Immature natural killer cell (primary cell): ENCODE measurements at regions not wholly inside any gene's neighbourhood (a gene's known extent, or its start where the extent isn't known, plus 50 kb on each side); places are given as distances from the start of the nearest gene placed in this dataset.

Experiments used
- DNase-seq, 3 donors: peaks; one replicate each; pipeline ENCODE4 v3.0.0; 2022; ENCODE audit warnings: mixed read lengths in 1 of 3
- H3K27ac Mint-ChIP-seq, 6 donors: one replicate each; pipeline ENCODE4 v1.8.0; 2020; ENCODE audit warnings: mixed read lengths in 6 of 6, mild to moderate bottlenecking in 5 of 6, inconsistent platforms in 4 of 6, moderate library complexity in 3 of 6
- H3K27me3 Mint-ChIP-seq, 3 donors: one replicate each; pipeline ENCODE4 v1.8.0; 2020 to 2021; ENCODE audit warnings: low read depth in 3 of 3, mild to moderate bottlenecking in 3 of 3, mixed read lengths in 3 of 3, moderate library complexity in 3 of 3, inconsistent platforms in 1 of 3
- H3K36me3 Mint-ChIP-seq, 3 donors: one replicate each; pipeline ENCODE4 v1.8.0; 2020; ENCODE audit warnings: mixed read lengths in 3 of 3, inconsistent platforms in 2 of 3, mild to moderate bottlenecking in 2 of 3
- H3K4me1 Mint-ChIP-seq, 2 donors: one replicate each; pipeline ENCODE4 v1.8.0; 2020; ENCODE audit warnings: inconsistent platforms in 2 of 2, mild to moderate bottlenecking in 2 of 2, mixed read lengths in 2 of 2, moderate library complexity in 1 of 2
- H3K4me3 Mint-ChIP-seq, 5 donors: one replicate each; pipeline ENCODE4 v1.8.0; 2020; ENCODE audit warnings: mild to moderate bottlenecking in 5 of 5, mixed read lengths in 5 of 5, inconsistent platforms in 3 of 5, moderate library complexity in 3 of 5
- H3K9me3 Mint-ChIP-seq, 6 donors: one replicate each; pipeline ENCODE4 v1.8.0; 2020; ENCODE audit warnings: mild to moderate bottlenecking in 6 of 6, mixed read lengths in 6 of 6, inconsistent platforms in 4 of 6, moderate library complexity in 3 of 6

DNA sequence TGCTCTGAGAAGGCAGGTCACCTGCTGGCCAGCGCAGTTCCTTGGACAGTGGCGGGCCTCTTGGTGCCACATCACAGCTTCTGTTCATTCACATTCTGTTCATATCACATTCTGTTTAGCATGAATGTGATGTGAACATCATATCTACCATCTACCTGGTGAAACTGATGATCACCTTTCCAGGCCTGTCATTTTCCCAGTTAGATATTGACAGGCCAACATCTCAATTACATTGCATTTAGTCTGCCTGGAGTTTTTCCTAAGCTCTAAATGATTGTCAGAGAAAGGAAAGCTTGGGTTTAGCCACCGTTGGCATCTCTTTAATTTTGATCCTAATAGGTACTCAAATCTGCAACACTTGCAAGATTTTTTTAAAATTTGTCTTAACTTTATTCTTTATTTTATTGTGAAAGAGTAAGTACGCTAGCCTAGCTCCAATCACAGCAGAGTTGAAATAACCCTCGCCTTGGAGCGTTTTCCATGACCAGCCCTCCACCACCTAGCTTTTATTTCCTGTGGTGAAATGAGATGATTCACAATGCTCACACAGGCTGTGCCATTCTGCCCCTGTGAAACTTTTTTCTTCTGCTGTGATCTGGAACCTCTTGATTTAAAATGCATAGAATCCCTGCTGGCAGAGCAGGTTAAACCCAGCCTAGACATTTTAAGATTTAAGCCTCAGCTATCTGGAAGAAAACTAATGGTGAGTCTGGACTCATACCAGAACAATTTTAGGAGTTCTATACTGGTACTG is 225.0 kb downstream of the ESM1 start:
- Mint-ChIP-seq H3K4me3 (peak overlapping the region in 1 of 5 donors; percentile 43), H3K9me3 (no peaks in the 10 kb centered on the region), H3K27ac (no peak overlapping the region), H3K4me1 (peaks cover 26 to 40% of the 10 kb centered on the region in 2 donors), H3K36me3 (peaks cover 0 to 4% (median 0%) of the 10 kb centered on the region in 3 donors), H3K27me3 (peaks cover 2 to 4% (median 3%) of the 10 kb centered on the region in 3 donors)
- peak in 1 of 3 donors; percentile 18 for DNase-seq

GRCh38 chr5:54758038-54758437 is 227.4 kb downstream of the ESM1 start:
- Mint-ChIP-seq H3K4me3 (no peak overlapping the region), H3K4me1 (peaks cover 26 to 55% of the 10 kb centered on the region in 2 donors), H3K9me3 (no peaks in the 10 kb centered on the region)

GRCh38 chr5:54757541-54757940 is 227.9 kb downstream of the ESM1 start:
- no peak overlapping the region for H3K4me3 Mint-ChIP-seq
- peaks cover 2% of the 10 kb centered on the region in 3 donors for H3K27me3 Mint-ChIP-seq
- H3K4me1 Mint-ChIP-seq, result peaks cover 26 to 60% of the 10 kb centered on the region in 2 donors
- H3K9me3 Mint-ChIP-seq, result no peaks in the 10 kb centered on the region
- H3K27ac Mint-ChIP-seq, result no peak overlapping the region
- peaks cover 0 to 4% (median 0%) of the 10 kb centered on the region in 3 donors for H3K36me3 Mint-ChIP-seq
- no peak for DNase-seq

More at GRCh38 chr5:54758038-54758437, 227.4 kb downstream of the ESM1 start:
- Mint-ChIP-seq H3K27me3 (peaks cover 2% of the 10 kb centered on the region in 3 donors), H3K36me3 (peaks cover 0 to 4% (median 0%) of the 10 kb centered on the region in 3 donors), H3K27ac (no peak overlapping the region)
- no peak for DNase-seq

- Mint-ChIP-seq H3K36me3 (peaks cover 0 to 4% (median 0%) of the 10 kb centered on the region in 3 donors), H3K4me3 (no peak overlapping the region), H3K27me3 (peaks cover 2% of the 10 kb centered on the region in 3 donors), H3K9me3 (no peaks in the 10 kb centered on the region), H3K4me1 (peaks cover 26 to 61% of the 10 kb centered on the region in 2 donors), H3K27ac (no peak overlapping the region)
- no peak for DNase-seq
These were observed 228.5 kb downstream of the ESM1 start for GRCh38 chr5:54756796-54757402.

DNA sequence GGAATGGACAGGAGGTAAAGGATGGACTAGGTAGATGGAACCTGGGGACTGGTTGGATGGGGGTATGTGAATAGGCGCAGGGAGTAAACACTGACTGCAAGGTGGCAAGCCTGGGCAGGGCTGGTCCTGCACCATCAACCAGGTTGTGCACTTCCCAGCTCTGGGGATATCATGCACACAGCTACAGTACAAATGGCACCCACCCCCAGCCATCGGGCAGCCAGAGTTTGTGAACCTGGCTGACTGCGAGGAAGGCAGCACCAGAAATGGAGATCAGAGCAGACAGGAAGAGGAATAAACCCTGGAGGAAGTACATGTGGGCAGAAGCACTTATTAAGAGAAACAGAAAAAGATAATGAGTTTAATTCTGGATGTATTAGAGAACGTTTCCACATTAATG is 229.1 kb downstream of the ESM1 start:
- peak overlapping the region in 3 of 5 donors; percentile 4 to 56 (median 47) for H3K4me3 Mint-ChIP-seq
- H3K4me1 Mint-ChIP-seq, result peaks cover 27 to 64% of the 10 kb centered on the region in 2 donors
- H3K36me3 Mint-ChIP-seq, result peaks cover 0 to 4% (median 2%) of the 10 kb centered on the region in 3 donors
- no peak for DNase-seq
- peak overlapping the region in 2 of 6 donors; percentile 12 to 60 for H3K27ac Mint-ChIP-seq
- peaks cover 2% of the 10 kb centered on the region in 3 donors for H3K27me3 Mint-ChIP-seq
- peaks cover 0 to 2% (median 0%) of the 10 kb centered on the region in 6 donors for H3K9me3 Mint-ChIP-seq

GRCh38 chr5:54754878-54755277 is 230.5 kb downstream of the ESM1 start:
- Mint-ChIP-seq H3K9me3 (peaks cover 0 to 7% (median 0%) of the 10 kb centered on the region in 6 donors), H3K27ac (no peak overlapping the region), H3K27me3 (peaks cover 2 to 5% (median 2%) of the 10 kb centered on the region in 3 donors), H3K4me1 (peaks cover 19 to 55% of the 10 kb centered on the region in 2 donors), H3K4me3 (no peak overlapping the region), H3K36me3 (peaks cover 0 to 7% (median 5%) of the 10 kb centered on the region in 3 donors)
- DNase-seq, result no peak

GRCh38 chr5:54754420-54754819 is 231.0 kb downstream of the ESM1 start:
- H3K4me3 Mint-ChIP-seq, result no peak overlapping the region
- H3K9me3 Mint-ChIP-seq, result peaks cover 0 to 7% (median 0%) of the 10 kb centered on the region in 6 donors
- peak overlapping the region in 1 of 6 donors; percentile 66 for H3K27ac Mint-ChIP-seq
- peaks cover 2 to 5% (median 2%) of the 10 kb centered on the region in 3 donors for H3K27me3 Mint-ChIP-seq
- H3K4me1 Mint-ChIP-seq, result peaks cover 19 to 51% of the 10 kb centered on the region in 2 donors
- H3K36me3 Mint-ChIP-seq, result peaks cover 0 to 7% (median 5%) of the 10 kb centered on the region in 3 donors
- no peak for DNase-seq

- peaks cover 0 to 7% (median 5%) of the 10 kb centered on the region in 3 donors for H3K36me3 Mint-ChIP-seq
- peaks cover 0 to 5% (median 2%) of the 10 kb centered on the region in 3 donors for H3K27me3 Mint-ChIP-seq
- DNase-seq, result no peak
- peaks cover 19 to 51% of the 10 kb centered on the region in 2 donors for H3K4me1 Mint-ChIP-seq
- no peak overlapping the region for H3K4me3 Mint-ChIP-seq
- H3K9me3 Mint-ChIP-seq, result peaks cover 0 to 7% (median 0%) of the 10 kb centered on the region in 6 donors
- no peak overlapping the region for H3K27ac Mint-ChIP-seq
These were observed 231.6 kb downstream of the ESM1 start for GRCh38 chr5:54753753-54754152.

DNA sequence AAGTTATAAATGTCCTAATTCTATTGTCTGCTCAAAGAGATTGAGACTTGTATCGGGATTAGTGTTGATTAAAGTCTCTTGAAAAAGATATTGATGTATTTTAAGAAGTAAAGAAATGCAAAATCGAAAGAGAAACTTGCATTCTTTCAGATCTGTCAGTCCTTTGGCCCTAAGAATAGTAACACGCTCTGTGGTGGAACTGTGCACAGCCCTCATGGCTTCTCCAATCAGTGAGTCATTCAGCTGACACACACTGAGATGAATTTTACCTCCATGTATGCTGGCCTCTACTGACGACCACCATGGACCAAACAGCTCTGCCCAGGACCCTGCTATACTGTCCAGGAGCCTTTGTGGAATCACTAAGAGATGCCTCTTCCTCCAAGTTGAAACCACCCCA is 232.4 kb downstream of the ESM1 start:
- Mint-ChIP-seq H3K9me3 (peaks cover 0 to 7% (median 0%) of the 10 kb centered on the region in 6 donors), H3K36me3 (peaks cover 0 to 7% (median 5%) of the 10 kb centered on the region in 3 donors), H3K4me1 (peaks cover 19 to 51% of the 10 kb centered on the region in 2 donors), H3K27ac (peak overlapping the region in 4 of 6 donors; percentile 89 to 96 (median 92)), H3K4me3 (peak overlapping the region in 3 of 5 donors; percentile 79 to 94 (median 84)), H3K27me3 (peaks cover 0 to 5% (median 0%) of the 10 kb centered on the region in 3 donors)
- DNase-seq, result peak; percentile 26 to 54 (median 37)

DNA sequence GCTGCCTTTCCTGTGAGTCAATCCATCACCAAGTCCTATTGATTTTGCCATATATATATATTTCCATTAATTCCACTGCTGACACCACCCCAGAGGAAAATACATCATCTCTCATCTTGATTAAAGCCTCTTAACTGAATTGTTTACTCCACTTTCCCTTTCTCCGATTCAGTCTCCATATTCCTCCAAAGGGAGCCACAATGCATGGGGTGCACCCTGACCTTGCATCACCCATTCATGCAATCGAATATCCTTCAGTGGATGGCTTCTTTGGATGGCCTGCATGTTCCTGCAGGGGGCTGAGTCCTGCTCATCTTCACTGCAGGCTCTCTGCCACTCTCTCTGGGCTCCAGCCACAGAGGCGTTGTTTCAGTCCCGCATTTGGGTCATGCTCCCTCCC is 231.0 kb downstream of the SNX18 start:
- H3K27ac Mint-ChIP-seq, result no peak overlapping the region
- no peak overlapping the region for H3K4me3 Mint-ChIP-seq
- H3K9me3 Mint-ChIP-seq, result peaks cover 0 to 7% (median 0%) of the 10 kb centered on the region in 6 donors
- H3K36me3 Mint-ChIP-seq, result peaks cover 0 to 5% (median 4%) of the 10 kb centered on the region in 3 donors
- H3K27me3 Mint-ChIP-seq, result peaks cover 0 to 9% (median 0%) of the 10 kb centered on the region in 3 donors
- H3K4me1 Mint-ChIP-seq, result peaks cover 30 to 47% of the 10 kb centered on the region in 2 donors
- no peak for DNase-seq

- Mint-ChIP-seq H3K27ac (no peak overlapping the region), H3K9me3 (peaks cover 0 to 7% (median 0%) of the 10 kb centered on the region in 6 donors), H3K27me3 (peaks cover 0 to 9% (median 0%) of the 10 kb centered on the region in 3 donors), H3K4me3 (no peak overlapping the region), H3K36me3 (peaks cover 0 to 5% (median 4%) of the 10 kb centered on the region in 3 donors), H3K4me1 (peaks cover 35 to 46% of the 10 kb centered on the region in 2 donors)
- no peak for DNase-seq
These were observed 229.3 kb downstream of the SNX18 start for GRCh38 chr5:54746777-54747398.

- H3K36me3 Mint-ChIP-seq, result peaks cover 0 to 4% (median 3%) of the 10 kb centered on the region in 3 donors
- peaks cover 0 to 5% (median 0%) of the 10 kb centered on the region in 6 donors for H3K9me3 Mint-ChIP-seq
- no peak overlapping the region for H3K4me3 Mint-ChIP-seq
- peaks cover 34 to 43% of the 10 kb centered on the region in 2 donors for H3K4me1 Mint-ChIP-seq
- DNase-seq, result no peak
- peaks cover 0 to 9% (median 0%) of the 10 kb centered on the region in 3 donors for H3K27me3 Mint-ChIP-seq
- peak overlapping the region in 2 of 6 donors; percentile 5 to 62 for H3K27ac Mint-ChIP-seq
These were observed 228.8 kb downstream of the SNX18 start for GRCh38 chr5:54746346-54746745.

DNA sequence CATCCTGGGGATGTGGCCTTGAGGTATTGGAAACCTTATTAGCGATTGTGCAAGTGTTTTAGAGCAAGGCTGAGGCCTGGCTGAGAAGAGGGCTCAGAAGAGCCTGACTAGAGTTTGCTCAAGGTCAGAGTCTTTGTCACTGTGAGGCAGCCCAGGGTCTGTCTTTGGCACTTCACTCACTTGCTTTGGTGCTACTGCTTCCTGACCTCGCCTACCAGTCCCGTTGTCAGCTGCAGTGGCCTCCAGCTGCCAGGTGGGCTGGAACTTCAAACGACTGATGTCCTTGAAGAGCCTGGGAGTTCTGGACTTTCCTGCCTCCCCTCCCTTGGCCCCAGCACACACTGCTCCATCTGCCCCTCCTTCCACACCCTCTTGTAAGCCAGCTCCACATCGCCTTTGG is 228.0 kb downstream of the SNX18 start:
- no peak for DNase-seq
- Mint-ChIP-seq H3K4me3 (peak overlapping the region in 1 of 5 donors; percentile 27), H3K36me3 (peaks cover 0 to 4% (median 0%) of the 10 kb centered on the region in 3 donors), H3K4me1 (peaks cover 36 to 43% of the 10 kb centered on the region in 2 donors), H3K27ac (peak overlapping the region in 2 of 6 donors; percentile 29 to 62), H3K9me3 (no peaks in the 10 kb centered on the region), H3K27me3 (peaks cover 0 to 9% (median 0%) of the 10 kb centered on the region in 3 donors)
